Ammon's horn (tissue), 1 donor: ENCODE measurements at regions not wholly inside any gene's neighbourhood (a gene's known extent, or its start where the extent isn't known, plus 50 kb on each side); places are given as distances from the start of the nearest gene placed in this dataset.

Source experiments
- DNase-seq: peaks from one replicate; pipeline ENCODE4 v3.0.0-alpha.2; 2016; ENCODE audit warnings: low spot score

DNA sequence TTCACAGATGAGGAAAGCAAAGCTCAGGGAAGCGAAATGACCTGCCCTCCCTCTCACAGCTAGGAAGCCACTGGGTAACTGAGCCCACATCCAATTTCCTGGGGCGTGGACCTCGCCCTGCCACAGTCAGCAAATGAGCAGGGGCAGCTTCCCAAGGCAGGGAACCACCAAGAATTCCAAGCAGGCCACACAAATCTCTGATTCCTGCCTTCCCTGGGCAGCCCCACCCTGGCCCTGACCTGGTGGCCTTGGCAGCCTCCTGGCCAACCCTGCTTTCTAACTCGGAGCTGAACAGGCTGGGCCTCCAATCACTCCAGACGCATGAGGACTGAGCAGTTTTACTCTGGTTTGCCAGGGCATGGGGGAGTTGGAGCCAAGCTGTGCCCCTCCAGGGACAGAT is 203.7 kb upstream of the TLE3 start:
- no peak for DNase-seq

DNA sequence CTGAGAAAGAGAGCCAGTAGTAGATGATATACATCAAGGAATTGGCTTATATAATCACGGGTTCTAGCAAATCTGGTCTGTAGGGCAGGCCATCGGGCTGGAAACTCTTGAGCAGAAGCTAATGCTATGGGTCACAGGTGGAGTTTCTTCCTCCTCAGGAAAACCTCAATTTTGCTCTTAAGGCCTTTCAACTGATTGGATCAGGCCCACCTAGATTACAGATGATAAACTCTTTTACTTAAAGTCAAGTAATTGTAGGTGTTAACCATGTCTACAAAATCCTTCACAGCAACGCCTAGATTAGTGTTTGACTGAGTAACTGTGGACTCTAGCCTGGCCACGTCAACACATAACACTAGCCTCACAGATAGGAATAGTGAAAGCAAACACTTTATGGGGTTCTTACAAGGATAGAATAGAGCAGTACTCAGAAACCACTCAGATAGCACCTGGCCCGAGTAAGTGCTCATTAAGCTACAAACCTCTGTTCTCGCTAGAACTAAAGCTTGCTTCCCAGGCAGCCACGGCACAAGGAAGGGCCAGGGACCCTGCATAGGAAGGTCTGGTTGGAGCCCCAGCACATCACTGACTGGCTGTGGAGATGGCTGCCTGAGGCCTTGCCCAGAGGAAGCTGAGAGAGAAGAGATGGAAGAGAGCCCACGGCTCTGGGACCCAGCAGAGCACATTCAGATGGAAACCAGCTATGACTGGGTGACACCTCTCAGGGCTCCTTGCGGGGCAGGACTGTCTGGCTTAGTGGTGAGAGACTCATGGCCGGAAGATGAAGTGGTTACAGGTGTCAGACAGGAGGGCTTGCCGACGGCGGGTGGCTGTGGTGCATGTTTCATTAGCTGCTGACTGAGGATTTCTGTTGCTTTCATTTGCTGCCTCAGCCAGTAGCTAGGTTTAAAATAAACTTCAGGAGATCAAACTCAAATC is 202.5 kb upstream of the TLE3 start:
- no peak for DNase-seq

DNA sequence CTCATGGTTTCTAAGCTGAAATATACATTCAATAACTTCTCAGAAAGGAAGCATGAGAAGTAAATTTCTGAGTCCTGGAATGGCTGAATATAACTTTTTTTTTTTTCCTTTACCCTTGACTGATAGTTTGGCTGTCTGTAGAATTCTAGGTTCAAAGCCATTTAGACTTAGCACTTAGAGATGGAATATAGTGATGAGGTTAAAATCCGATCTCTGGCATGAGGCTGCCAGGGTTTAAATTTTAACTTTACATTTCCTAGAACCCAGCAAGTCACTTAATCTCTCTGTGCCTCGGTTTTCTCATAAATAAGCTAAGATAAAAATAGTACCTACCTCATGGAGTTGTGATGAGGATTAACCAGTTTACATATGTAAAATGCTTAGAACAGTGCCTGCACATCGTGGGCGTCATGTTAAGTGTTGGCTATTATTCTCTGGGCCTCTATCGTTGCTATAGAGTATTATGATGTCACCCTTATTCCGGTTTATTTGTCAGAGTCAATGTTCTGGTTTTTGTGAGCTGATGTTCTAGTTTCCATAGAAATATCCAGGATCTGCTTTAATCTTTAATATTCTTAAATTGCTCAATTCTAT is 199.8 kb upstream of the TLE3 start:
- no peak for DNase-seq

DNA sequence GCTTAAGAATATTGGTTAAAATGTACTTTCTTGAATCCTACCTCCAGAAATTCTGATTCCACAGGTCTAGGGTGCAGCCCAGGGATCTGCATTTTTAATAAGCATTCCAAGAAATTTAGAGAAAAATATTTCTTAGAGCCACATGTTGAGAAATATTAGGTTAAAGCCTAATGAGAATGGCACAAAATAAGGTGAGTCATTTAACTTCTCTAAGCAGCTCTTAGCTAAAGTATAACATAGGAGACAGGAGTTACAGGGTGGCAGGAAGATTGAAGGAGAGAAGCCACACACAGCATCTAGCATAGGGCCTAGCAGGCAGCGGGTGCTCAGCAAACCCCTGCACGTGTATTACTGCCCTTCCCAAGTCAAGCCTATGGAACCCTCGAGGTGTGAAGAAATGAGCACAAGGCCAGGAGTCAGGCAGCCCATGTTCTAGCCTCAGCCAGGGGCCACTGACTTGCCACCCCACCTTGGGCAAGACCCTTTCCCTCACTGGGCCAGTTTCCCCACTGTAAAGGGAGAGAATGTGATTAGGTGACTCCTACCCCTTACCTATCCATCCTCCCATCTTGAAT is 197.1 kb upstream of the TLE3 start:
- DNase-seq, result no peak

DNA sequence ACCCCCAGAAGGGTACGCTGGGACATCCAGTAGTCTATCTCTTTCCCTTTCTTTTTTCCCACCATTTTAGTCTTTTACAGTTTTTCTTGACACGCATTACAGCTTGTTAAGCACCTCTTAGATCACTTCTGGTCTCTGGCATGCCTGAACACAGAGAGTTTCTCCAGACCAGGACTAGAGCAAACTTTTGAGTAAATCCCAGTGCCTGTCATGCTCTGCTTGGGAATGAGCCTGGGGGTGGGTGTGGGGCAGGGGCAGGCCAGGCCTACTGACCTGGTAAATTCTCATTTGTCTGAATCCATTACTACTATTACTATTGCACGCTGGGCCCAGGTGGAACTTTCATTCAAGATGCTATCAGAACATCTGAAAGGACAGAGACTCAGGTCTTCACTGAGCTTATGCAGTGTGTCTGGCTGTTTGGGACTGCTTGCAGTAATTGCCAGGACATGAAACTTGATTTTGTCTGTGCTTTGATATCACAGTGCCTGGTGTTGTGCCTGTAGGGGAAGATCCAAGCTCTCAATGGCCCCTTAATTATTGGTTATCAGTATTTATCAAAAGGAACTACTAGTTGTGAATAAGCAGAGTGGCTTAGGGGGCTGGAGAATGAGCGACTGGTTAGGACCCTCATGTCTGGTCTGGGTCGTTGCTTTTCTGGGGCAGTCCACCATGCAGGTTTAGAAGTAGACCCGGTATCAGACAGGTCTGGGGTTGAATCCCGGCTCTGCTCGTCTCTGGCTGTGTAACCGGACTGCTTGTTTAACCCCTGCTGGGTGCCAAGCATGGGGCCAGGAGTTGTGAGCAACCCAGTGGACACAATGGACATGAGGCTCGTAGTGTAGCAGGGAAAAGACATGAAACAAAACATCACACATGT is 196.1 kb upstream of the TLE3 start:
- DNase-seq, result no peak

DNA sequence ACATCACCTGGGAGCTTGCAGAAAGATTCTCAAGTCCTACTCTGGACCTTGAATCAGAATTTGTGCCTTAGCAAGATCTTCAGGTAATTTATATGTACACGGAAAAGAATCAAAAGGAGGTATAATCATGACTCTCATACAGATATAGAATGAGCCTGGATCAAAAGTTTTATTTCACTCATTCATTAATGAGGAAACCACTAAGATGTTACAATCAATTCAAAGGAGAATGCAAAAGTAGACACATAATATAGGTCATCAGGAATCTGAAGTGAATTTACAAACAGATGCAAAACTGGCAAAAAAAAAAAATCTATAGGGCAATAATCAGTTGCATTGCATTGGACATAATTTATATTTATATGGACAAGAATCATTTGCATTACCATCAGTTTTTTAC is 195.4 kb upstream of the TLE3 start:
- DNase-seq, result no peak

DNA sequence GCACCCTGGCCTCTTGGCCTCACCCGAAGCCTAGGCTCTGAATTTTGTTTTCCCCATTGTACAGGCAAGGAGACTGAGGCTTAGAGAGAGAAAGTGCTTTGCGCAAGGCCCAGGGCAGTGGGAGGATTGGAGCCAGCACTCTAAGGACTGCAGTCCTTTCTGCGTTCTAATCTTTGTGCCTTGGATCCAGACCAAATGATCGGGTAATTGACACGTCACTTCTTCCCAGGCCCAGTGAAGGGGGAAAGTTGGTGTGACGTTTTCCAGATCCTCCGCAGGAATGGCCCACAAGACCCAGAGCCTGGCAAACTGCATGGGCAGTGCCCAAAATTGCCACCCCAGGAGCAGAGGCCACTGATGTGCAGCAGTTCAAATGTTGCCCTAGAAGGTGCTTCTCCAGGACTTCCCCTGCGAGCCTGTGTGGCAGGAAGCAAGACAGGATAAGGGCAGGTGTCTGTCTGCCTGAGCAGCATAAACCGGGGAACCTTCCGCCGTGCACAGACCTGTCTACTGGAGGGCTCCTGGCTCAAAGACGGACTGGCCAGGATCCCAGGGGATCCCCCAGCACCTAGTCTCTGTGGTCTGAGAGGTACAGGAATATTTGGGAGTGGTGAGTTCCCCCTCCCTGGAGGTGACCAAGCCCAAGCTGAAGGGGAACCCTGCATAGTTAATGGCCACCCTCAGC is 194.5 kb upstream of the TLE3 start:
- no peak for DNase-seq

DNA sequence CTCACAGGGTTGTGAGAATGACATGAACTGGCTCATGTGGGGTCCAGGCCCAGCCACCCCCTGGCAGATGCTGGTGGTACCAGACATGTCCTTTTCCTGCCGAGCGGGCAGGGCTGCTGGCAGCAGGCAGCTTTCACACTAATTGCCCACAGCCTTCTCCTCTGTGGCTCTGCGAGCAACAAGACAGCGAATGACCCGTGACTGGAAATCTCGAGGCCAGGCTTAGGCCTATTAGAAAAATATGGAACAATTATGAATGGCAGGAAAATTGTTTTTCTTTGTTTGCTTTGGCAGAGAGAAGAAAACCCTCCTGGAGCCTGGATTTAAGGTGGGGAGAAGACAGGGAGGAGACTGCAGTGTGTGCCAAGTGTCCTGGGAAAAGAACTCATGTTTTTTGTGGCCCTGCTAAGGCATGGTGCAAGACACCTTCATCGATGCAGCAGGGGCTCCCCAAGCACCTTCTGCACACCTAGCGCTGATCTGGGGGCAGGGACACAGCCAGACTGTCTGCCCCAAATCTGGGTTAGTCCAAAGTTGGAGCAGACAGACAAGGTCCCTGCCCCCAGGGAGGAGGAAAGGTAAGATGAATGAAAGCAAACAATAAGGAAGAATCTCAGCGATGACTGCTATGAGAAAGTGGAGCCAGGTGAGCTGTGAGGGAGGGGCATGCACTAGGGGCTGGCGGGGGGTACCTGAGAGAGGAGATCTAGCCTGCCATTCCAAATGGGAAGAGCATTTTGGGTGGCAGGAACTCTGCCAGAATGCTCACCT is 193.8 kb upstream of the TLE3 start:
- no peak for DNase-seq

DNA sequence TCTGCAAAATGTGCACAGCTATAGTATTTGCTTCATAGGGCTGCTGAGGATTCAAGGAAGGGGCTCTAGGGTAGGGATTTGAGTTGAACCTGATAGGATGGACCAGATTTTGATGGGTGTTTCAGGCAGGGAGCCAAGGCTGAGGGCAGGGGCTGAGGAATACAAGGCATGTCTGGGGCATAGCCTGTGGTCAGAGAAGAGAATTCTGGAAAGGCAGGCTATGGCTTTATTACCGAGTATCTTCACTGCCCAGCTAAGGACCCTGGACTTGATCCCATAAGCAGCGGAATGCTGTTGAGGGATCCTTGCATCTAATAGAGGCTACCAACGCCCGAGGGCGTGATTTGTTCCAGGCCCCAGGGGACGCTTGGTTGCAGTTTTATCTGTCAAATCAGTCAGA is 193.0 kb upstream of the TLE3 start:
- no peak for DNase-seq

DNA sequence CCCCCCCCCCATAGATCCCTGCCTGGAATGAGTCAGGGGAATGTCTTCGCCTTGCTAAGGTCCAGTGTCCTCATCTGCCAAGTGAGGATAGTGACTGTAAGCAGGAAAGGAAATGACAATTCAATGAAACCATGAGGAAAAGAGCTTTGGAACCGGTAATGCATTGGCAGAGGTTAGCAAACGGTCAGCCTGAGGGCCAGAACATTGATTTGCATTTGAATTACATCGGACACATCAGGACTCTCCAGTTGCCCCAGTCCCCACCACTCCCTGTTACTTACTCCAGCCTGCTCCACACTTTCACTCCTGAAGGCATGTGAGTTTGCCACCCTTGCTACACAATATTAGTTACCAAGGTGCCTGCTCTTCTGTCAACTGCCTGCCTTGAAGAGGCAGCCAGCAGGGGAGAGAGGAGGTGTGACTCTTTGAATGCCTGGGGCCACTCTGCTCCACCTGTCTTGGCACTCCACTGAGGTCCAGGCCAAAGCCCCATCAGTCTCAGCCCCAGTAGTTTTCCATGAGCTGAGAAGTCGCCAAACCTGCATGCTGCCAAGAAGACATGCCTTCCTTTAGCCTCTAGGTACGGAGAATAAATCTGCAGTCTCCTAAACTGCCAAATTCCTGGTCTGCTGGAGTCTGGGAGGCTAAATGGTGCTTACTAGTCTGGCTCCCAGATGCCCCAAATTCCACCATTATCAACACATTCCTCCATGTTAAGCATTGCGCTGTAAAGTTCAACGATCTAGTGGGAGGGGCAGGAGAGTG is 191.7 kb upstream of the TLE3 start:
- no peak for DNase-seq

DNA sequence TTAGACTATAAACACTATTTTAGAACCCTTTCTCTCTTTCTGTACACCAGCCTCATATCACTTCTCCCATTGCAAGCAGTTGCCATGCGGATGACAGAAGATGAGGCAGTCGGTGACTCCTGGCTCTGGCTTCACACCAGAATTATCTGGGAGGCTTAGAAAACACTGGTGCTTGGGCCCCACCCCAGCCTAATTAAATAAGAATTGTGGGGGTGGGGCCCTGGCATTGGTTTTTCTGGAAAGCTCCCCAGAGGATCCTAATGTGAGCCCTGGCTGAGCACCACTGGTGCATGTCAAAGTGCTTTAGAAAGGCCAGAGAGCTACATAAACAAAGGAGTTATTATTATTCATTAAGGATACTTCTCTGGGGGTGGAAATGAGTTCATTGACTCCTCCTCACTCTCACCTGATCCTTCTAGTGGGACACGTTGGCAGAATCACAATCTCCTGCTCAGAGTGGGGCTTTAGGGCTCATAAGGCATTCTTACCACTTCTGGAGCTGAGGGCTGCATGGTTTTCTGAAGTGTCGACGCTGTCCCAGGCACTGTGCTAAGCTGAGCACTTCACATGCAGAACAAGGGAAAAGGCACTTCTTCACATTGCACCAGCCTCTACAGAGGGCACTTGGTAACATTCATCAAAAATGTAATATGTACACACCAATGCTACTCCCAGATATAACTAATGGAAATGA is 188.5 kb upstream of the TLE3 start:
- DNase-seq, result no peak

DNA sequence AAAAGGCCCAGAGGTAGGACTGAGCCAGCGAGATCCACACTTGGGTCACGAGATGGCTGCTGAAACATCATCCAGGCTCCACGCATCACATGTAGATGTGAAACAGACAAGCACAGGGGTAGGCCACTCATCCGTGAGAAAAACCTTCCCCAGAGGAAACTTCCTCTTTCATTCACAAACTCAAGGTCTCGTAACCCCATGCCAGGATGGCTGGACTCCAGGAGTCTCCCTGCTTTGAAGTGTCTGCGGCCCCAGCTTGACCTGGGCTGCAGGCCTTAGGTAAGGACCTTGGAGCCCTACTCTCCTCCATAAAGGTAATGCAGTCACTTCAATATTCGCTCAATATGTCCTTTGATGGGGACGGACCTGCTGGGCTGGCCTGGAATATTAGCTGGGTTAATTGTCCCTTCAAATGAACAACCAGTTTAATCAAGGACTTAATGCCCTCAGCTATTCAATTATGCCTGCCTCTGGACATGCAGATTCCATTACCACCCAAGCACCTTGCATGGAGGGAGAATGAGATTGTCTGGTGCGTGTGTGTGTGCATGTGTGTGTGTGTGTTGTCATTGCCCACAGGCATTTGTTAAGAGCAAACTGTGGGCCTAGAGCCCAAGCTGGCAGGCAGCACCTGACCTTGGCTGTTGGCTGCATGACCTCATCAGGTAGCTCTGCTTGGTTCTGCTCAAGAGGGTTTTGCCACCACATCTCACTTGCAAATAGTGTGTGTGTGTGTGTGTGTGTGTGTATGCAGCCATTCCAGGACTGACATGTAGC is 186.9 kb upstream of the TLE3 start:
- peak; percentile 63 for DNase-seq

DNA sequence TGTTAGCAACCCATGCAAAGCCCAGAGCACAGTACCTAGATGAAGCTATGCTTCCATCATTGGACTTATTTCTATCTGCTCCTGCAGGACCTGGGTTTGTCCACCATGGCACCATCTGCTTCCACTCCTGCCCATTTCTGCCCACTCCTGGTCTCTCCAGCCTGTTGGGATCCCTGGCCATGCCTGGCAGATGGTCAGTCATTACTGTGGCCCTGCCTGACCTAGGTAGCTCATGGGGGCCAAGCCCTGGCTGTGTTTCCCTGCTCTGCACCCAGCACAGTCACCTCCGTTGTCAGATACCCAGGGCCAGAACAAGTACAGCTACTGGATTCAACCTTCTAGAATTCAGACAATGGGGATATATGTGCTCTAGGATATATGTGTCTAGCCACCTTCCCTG is 185.8 kb upstream of the TLE3 start:
- DNase-seq, result no peak

DNA sequence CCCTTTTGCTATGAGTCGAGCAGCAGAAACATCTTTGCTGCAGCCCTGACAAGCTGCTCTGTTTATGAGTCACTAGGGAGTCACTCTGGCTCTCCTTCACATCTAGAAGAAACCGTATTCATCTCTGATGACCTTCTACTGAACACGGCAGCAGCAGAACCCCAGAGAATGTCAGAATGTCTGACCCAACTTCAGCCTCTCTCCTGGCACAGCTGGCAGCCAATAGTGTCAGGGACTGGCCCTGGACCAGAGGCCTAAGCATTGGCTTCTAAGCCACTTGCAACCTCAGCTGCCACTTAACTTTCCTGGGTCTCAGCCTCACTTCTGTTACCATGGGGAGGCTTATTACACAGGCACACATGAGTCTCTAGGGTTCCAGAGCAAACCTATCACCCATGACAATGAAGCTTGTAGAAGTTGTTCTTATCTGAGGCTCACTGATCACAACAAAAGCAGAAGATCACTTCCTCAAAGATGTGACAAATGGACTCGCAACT is 184.1 kb upstream of the TLE3 start:
- no peak for DNase-seq

DNA sequence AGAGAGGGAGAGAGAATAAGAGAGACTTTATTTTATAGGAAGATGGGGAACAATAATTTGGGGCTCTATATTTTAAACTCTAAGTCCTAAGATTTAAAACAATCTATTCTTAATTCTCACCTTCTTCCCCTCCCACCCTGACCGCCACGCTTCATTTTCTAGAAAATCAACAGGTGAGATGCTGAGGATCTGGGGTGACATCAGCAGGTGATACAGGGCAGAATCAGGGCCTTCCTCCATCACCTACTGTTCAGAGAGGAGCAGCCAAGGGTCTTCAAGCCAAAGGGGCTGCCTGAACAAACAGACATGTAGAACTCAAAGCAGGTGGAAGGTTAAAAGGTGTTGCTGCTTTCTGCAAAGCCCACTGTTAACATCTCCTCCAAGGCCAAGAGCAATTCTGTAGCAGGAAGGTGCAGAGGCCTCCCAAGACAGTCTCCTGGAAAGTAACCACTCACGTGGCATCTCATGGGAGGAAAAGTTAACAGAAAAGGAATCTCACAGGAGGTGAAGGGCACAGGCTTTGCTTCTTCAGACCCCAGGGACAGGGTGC is 183.6 kb upstream of the TLE3 start:
- no peak for DNase-seq

DNA sequence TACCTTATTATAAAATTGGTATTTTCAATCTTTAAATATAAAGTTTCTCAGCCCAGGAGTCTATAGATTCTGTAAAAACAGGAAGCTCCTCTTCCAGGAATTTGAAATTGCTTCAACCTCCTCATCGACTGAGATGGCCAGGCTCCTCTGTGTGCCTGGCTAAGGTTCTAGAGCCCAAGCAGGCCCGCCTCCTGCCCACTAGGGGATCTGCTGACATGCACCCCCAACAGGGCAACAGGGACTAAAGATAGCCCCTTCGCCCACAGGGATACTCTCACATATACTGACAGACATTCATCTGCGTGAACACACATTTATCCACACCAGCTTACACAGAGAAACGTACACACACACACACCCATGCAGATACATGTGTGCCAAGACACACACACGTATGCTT is 183.1 kb upstream of the TLE3 start:
- DNase-seq, result no peak

DNA sequence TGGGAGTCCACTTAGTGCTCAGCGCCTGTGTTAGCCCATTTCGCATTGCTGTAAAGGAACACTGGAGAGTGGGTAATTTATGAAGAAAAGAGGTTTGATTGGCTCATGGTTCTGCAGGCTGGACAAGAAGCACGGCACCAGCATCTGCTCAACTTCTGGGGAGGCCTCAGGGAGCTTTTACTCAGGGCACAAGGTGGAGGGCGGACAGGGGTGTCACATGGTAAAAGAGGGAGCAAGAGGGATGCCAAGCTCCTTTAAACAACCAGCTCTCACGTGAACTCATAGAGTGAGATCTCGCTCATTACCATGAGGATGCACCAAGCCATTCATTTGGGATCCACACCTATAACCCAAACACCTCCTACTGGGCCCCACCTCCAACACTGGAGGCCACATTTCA is 181.4 kb upstream of the TLE3 start:
- no peak for DNase-seq

DNA sequence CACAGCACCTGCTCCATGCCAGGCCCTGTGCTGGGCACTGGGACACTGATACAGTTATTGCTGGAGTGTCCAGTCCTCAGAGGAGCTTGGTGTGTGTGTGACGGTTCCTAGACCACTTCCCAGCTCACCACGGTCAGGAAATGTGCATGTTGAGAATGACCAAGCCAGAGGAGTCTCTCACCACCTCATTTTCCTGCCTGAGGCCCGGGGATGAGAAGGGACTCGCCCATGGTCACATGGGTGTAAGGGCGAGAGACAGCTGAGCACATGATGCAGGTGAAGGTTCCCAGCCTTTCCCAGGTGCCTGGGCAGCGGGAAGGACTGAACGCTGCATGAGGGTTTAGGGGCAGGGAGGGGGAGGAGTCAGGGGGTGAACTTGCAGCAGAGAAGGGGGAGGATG is 180.9 kb upstream of the TLE3 start:
- DNase-seq, result no peak
